Stimulated activated CD4-positive, alpha-beta T cell treated with anti-CD3 and anti-CD28 coated beads, Interleukin-4, amount 100 ng/mL, for 4 hours (primary cell): ENCODE measurements at regions not wholly inside any gene's neighbourhood (a gene's known extent, or its start where the extent isn't known, plus 50 kb on each side); places are given as distances from the start of the nearest gene placed in this dataset.
A peak's percentile ranks its signal among the peaks of the same experiment; 100 is the strongest.

Source experiments
- DNase-seq, 2 experiments: peaks; one replicate each; pipeline ENCODE4 v3.0.0-alpha.2; 2020

DNA sequence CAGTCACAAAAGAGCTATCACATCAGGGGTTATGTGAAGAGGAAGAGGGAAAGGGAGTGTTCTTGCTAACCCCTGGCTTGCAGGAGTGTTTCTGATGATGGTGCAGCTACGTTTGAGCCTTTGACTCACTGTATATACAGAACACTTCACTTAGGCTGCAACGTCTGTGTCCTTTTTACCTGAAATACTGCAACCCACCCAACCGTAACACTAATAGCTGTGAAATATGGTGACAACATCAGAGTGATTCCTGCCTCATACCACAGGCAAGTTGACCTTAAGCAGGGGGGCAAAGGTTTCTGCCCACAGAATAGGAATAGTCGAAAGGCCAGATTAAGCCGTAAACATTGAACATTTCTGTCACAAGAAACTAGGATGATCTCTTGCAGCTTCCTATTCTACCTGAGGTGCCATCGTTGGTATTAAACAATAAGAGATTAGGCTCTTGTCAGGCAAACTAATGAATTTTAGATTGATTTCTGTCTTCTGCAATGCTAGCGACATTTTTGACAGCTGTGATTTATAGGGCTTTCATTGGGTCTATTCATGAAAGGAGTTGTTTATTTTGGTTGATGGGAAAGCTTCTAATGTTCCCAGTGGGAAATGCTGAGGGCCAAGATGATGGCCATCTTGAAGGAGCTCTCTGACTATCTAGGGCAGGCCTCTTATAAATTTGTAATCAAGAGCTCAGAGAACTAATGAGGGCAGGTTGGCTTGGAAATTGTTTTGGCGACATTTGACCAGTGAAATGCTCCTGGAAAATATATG lies 316.8 kb downstream of the PIK3C3 start:
- no peak for DNase-seq

DNA sequence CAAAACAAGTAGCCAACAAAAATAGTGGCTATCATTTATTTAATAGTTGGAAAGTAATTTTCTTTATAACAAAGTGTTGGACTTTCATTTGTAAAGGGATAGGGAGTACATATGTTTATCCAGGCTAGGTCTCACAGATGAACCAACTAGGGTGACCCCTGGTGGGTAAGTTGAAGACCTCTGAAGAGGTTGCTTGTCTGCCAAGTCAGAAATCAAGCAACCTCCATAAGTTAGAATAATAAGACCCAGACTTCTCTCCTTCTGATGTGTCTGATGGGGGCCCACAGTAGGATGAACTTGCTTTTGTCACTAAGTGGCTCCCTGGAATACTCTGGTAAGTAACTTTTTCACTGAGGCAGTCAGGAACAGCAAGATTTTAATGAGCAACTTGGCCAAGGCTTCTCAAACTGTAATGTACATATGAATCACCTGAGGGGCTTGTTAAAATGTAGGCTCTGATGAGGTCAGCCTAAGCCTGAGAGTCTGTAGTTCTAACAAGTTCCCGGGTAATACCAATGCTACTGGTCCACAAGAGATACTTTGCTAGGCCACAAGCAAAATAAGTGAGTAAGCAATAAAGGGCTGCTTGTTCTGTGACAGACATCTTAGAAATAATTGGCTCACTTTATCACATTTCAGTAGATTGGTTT lies 319.6 kb downstream of the PIK3C3 start:
- DNase-seq: no peak

DNA sequence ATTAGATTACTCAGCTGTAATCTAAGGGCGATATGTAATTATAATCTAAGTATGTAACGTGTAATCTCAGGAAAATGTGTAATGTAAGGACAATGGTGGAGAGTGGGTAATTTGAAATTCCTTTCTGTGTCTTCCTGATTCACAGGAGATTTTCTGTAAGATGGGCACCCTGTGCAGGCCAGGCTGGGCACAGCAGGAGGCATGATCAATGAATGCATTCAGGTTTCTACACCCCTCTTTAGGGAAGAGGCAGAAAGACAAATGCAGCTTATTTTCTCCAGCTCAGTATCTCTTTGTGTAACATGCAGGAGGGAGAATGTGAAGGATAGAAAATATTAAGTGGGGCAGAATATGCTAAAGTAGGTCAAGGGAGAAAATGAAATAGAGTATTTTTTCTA lies 320.1 kb downstream of the PIK3C3 start:
- DNase-seq: no peak

DNA sequence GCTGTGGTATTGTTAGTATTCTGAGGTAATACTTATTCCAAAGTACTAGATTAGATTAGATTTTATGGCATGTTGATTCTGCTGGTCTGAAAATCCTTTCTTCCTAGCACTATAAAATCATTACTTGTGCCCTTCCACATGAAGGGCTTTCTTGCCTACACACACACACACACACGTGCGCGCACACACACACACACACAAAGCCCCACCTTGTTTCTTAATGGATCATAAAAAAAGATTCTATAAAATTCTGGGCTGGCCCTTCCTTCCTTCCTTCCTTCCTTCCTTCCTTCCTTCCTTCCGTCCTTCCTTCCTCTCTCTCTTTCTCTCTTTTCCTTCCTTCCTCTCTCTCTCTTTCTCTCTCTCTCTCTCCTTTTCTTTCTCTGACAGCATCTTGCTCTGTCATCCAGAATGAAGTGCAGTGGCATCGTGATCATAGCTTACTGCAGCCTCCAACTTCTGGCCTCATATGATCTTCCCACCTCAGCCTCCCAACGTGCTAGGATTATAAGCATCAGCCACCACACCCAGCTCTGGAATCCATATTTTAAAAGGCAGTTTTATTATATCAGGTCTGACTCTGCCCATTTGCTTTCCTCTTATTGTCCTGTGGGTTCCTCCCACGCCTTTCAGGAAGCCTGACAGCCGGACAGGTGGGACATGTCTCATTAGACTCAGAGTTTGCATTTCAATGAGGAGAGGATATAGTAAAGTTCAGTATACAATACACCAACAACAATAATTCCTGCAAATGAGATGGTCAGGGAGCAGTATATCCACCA lies 321.1 kb downstream of the PIK3C3 start:
- no peak for DNase-seq

DNA sequence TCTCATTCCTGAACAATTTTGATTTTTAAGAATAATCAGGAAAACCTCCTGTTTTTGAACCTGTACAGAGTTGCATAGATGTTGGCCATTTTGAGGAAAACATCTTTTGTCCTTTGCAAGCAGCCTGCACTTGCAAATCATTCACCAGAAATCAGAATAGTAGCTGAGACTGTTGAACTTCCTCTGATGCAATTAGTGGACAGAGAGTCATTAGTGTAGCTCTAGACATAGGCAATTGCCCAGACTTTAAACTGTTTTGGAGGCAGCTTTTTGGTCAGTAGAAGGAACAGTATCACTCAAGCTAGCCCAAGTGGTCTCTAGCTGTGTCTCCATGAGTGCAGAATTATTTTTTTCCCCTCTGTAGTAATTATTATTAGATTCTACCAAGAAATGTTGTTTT lies 326.1 kb downstream of the PIK3C3 start:
- DNase-seq: no peak

DNA sequence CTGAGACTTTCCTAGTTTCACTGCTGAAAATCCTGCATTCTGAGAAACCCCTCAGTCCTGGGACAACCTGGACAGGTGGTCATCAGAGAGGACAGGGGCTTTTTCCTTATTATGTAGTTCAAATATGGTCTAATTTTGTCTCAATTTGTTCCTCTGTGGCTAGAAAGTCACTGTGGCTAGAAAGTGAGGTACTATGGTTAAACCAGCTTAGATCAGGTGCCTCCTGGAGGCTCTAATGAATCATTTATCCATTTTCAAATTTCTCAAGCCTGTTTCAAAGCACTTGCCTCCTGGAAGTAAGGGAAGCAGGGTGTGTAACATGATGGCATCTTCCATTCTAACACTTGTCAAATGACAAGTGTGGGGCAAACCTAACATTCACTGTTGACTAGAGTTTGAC lies 326.8 kb downstream of the PIK3C3 start:
- no peak for DNase-seq

DNA sequence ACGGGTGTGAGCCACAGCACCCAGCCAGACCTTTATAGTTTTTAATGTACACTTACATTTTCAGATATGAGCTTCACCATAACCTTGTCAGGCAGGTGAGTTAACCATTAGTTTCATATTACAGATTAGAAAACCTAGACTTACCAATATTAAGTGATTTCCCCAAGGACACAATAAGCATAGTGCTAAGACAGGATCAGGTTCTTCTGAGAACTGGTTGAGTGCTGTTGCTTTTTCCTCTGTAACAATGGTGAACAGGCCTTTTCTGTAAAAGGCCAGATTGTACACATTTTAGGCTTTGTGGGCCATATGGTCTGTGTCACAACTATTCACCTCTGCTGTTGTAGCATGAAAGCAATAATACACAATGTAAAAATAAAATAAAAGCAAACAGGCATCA lies 332.0 kb downstream of the PIK3C3 start:
- no peak for DNase-seq

DNA sequence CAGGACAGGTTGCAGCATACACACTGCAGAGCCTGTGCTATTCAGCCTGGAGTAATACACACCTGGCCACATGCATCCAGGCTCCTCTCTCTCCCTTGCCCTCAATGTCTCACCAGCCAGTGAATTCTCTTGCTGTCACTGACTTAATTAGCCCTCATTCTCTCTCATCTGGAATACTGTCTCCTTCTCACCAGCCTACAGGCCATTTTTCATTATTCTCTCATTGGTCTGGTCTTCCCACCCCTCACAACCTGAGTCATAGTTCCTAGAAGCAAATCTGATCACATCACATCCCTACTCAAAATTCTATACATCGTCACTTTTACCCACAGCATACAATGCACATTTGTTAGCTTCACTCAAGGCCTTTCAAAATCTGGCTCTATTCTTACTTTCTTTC lies 333.1 kb downstream of the PIK3C3 start:
- no peak for DNase-seq

DNA sequence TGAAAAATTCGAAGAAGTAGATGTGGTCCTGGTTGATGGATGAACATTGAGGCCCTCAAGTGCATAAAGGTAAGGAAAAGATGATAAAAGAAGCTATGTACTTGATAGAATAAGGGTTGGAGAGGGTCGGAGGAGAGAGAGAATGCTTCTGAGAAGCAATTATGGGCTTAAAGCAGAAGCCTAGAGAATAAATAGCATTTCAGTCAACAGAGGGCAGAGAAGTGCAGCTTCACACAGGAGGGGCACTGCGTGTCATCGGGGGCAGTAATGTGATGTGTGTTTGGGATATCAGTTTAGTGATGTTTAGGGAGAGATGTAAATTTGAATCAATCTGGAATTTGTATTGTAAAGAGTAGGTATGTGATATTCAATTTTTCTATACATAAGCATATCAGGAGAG lies 334.5 kb downstream of the PIK3C3 start:
- no peak for DNase-seq

DNA sequence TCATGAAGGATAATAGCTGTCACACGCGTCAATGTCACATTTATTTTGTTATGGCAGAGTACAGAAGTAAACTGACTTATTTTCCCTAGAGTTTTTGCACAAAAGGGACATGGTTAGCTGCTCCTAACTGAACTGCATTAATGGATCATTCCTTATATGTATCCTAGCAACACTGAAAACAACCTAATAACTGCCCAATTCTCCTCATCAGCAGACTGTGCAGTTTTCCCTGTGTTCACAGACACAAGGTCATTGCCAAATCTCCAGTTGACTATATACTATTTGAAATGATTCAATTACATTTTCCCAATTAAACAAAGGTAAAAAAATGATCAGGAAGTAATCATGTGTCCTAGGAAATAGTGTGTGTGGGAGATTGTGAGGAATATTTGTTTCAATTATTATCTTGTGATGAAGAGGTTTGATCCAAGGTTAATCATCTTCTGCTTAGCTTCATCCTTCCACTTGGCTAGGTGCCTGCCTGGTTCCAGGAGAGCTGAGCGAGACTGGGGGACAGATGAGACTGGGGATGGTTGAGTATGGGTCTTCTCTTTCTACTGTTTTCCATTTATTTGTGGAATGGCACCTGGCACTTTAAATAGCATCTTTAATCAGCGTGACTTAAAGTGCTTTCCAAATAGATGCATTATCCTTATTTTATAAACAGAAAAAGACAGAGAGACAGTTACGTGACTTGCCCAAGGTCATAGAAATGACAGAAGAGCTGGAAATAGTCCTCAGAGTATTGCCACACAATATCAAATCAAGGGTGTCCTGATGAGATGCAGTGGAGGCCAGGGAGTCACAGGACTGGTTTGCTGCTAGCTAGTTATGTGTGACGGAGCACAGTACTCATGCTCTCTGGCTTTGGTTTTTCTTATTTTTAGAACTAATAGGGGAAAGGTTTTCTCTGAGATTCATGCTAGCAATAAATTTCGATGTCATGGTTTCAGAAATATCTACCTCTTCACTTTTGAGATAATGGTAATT lies 335.6 kb downstream of the PIK3C3 start:
- no peak for DNase-seq

DNA sequence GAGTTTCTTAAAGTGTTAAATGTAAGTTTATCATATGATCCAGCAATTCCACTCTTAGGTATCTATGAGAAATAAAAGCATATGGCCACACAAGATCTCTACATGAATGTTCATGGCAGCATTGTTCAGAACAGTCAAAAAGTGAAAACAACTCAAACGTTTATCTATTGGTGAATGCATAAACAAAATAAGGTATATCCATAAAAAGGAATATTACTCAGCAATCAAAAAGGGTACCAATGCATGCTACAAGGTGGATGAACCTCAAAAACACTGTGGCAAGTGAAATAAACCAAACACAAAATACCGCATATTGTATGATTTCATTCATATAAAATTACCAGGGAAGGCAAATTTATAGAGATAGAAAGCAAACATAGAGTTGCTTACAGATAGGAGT lies 337.6 kb downstream of the PIK3C3 start:
- no peak for DNase-seq

DNA sequence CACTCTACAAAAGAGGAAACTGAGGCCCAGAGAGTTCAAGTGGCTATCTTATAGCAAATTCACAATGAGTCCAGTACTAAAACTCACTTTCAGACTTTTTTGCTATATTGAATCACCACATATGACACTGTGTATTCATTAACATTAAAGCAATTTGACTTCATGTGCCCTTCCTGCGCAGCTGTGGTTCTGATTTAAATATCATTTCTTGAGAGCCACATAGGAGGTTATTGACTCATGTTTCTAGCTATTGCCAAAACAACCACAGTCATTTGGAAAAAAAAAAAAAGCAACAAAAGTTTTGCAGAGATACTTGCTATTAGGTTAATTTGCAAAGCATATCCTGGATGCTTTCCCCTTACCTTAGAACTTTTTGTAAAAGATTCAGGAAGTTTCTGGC lies 341.2 kb downstream of the PIK3C3 start:
- DNase-seq: no peak

DNA sequence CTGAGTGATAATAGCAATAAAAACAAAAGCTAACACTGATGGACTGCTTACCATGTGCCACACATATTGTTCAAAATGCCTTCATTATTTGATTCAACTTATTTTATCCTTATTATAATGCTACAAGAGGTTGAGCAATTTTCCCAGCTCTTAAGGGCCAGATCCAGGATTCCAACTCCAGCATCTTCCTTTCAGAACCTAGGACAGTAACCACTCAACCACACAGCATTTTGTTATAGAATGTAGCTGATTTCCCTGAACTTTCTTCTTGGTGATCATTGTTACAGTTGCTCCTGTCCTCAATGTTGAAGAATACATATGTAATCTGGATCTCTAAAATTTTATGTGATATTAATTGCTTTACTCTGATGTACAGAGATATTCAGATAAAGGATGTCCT lies 341.7 kb downstream of the PIK3C3 start:
- DNase-seq: no peak

DNA sequence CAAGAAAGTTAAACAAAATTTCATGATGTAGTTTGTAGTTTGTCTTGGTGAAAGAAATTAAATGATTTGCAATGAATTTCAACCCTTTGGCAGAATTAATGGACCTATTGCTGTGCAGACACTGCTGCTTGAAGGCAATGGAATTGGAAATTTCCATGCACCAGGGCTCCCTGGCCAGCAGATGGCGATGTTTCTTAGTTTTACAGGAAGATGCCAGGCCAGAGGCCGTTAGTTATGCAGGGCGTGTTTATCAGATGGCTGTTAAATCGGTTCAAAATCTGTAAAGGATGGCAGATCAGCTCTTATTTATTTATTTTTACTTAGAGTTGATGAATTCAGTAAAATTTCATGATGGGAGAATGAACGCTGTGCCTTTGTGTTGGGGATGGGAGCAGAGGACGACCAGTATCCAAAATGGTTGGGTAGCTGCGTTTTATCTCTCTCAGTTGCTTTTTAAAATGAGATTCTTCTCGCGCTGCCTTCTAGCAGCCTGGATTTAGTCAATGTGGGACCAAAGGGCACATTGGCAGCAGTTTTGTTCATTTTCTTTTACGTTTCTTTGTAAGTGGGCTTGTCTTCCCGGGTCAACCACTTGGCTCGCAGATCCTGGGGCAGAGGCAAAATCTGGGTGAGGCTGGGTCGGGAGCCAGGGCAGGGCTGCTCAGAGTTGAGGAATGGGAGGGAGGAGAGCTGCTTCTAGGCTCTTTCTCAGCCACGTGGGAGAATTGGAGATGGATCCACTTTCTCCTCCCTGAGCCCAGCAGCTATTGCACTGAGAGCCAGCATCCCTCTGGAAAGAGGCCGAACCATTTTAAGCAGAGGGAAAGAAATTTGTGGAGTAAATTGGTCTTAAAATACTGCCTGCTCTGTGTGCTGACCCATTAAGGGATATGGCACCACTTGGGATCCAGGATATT lies 344.0 kb downstream of the PIK3C3 start:
- peak; percentile 10 to 43 for DNase-seq

DNA sequence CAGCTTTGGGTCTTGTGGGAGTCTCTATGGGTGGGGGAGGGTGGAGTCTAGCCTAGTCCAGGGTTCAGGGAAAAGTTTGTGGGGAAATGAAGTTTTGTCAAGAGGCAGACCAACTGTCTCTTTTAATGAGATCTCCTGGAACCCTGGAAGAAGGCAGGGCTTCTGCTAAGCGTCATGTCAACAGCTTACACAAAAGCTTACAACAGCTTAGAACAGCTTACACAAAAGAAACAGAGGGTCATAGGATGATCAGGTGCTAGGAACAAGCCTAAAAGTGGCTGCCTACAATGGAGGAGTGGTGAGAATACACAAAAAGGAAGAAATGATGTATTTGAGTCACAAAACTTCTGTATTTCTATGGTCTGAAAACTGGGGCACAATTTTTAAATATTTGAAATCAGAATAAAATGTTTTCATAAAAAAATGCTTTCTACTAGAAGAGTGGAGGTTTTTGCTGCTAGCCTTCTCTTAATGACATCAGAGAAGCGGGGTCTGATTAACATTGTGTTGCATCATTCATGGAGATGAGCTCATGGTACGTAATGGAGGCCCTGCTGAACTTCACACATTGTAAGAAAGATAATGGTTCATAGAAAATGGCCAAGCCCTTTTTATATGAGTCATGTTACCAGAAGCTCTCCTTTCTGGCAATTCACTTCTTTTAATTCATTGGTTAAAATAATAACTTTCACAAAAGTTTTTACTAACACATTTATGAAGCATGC lies 351.0 kb downstream of the PIK3C3 start:
- no peak for DNase-seq

DNA sequence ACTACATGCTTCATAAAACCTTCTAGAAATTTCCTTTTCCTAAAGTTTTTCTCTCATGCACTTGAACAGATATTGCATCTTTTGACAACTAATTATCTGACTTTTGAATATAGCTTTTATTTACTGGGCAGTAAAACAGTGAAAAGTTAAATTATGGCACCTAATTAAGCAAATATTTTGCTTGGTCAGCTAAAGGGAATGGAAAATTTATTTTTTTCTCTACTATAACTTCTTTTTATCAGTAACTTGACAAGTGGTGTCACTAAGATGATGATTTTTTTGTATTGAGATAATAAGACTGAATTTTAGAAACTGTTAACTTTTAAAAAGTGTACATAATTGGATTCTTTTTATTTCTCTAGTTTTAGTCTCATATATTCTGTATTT lies 351.6 kb downstream of the PIK3C3 start:
- no peak for DNase-seq

DNA sequence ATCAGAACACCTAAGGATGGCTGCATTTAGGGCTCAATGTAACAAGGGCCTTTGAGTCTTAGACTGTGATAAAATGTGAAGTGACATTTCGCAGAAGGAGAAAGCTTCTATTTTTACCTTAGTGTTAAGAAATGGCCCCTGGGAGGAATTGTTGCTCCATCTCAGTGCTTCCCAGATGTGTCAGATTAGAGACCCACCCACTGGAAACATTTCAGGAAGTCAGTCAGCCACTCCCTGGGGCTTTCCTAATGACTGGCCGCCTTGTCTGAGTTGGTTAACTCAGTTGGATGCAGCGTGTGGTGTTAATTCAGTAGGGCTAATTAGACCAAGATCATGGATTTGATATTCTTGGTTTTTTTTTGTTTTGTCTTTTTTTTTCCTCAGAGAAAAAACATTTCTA lies 355.9 kb downstream of the PIK3C3 start:
- DNase-seq: no peak

DNA sequence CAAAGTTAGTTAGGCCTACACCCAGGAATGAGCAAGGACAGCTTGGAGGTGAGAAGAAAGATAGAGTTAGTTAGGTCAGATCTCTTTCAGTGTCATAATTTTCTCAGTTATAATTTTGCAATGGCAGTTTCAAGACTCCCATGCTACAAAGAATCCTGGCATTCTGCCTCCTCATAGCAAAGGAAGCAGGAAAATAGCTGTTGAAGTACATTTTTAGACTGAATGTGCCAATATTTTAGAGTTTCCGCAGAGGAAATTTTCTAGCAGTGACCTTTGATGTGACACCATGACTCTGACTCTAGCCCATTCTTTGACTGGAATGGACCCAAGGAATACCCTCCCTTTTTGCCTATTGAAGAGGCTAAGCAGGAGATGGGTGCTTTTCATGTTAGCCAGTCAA lies 371.7 kb downstream of the PIK3C3 start:
- DNase-seq: no peak

DNA sequence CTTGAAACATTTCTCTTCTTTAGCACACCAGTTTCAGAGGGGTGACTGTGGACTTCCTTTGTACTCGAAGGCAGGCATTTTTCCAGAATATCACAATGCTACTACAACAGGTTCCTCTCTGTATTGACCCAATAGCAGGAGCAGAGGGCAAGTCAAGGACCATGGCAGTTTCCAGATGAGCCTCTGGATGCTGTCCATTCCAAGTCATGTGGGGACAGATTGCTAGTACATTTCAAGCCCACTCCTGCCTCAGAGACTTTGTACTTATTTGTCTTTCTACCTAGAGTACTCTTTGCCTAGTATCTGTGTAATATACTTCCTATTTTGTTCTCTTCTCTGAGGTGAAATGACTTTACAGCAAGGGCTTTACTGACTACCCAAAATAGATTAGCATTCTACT lies 373.9 kb downstream of the PIK3C3 start:
- DNase-seq: no peak

DNA sequence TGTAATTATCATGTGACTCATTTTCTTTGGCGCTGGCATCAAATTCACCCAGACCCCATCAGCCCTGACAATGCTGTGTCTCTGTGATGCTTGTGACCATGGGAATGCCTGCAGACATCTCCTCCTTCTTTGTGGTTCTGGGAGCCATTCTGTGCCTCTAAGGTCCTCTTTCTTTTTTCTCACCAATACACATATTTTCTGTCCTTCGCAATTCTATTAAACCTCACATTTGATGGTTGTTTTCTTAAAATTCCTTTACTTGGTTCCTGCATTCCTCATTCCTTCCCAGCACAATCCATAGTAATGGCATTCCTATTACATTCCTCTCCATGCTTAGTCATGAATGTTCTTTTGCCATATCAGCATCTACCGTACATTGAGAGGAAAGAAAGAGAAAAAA lies 375.3 kb downstream of the PIK3C3 start:
- no peak for DNase-seq

DNA sequence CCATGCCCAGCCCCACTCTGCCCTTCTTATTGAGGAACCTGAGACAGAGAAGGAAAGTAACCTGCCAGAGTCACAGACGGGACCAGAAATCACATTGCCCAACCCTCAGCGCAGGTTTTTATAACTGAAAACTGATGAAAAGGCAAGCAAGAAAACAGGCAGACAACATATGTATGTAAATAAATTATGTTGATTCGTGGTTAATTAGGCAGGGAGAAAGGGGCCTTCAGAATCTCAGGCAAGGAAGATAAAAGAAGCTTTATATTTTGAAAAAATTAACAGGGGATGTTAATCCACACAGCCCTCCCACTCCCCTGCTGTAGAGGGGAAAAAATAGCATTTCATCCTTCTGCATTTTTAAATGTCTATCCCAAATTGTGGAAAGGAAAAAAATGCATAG lies 378.5 kb downstream of the PIK3C3 start:
- no peak for DNase-seq
